H1 (cell line): ENCODE measurements at regions not wholly inside any gene's neighbourhood (a gene's known extent, or its start where the extent isn't known, plus 50 kb on each side); places are given as distances from the start of the nearest gene placed in this dataset.

Experiments
- EGR1 ChIP-seq: IDR thresholded peaks from 2 replicates; pipeline ENCODE4 v1.6.1; 2011; ENCODE audit warnings: low read depth, low read length, borderline replicate concordance
- NANOG ChIP-seq: IDR thresholded peaks from 2 replicates; pipeline ENCODE4 v1.6.1; 2011; ENCODE audit warnings: low read length, low read depth, mild to moderate bottlenecking, inconsistent platforms; ENCODE audit not compliant: insufficient read depth, poor library complexity, severe bottlenecking
- SIRT6 ChIP-seq: IDR thresholded peaks from one replicate; pipeline ENCODE4 v1.7.1; 2012; ENCODE audit warnings: low read length, inconsistent platforms
- SIX5 ChIP-seq: IDR thresholded peaks from 2 replicates; pipeline ENCODE4 v1.6.1; 2011; ENCODE audit warnings: mild to moderate bottlenecking, low read depth, low read length
- SUZ12 ChIP-seq: fragments of 200-600 bp; sonication (generic); IDR thresholded peaks from 2 replicates; pipeline ENCODE4 v1.6.1; 2012; ENCODE audit warnings: mild to moderate bottlenecking, inconsistent platforms, low read length, moderate library complexity, mixed read lengths

DNA sequence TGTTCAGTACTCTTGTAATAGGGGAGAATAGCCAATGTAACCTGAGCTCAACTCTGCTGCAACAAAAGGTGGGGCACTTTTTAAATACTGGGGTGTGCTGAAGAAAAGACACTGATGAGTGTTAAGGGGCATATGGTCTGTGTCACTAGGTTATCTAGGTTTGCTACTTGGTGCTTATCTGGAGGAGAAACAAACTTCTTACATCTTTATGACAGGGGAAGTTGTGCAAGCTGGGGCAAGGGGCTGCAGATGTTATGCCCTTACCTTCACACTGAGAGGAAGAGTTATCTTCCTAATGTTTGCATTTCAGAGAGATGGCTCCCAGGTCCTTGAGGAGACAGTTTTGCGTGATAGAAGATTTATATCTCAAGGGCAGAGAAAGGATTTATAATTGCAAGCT, 90.9 kb upstream of the PKP2 start (continued):
- no peak for TF ChIP-seq NANOG
- TF ChIP-seq SUZ12 = no peak
- no peak for TF ChIP-seq SIRT6
- no peak for TF ChIP-seq EGR1
- TF ChIP-seq SIX5 = no peak
